Endothelial cell of umbilical vein (primary cell): ENCODE measurements at regions not wholly inside any gene's neighbourhood (a gene's known extent, or its start where the extent isn't known, plus 50 kb on each side); places are given as distances from the start of the nearest gene placed in this dataset.

Experiments used
- CTCF ChIP-seq, 2 donors: IDR thresholded peaks; 1 replicate in 1 of 2; 2 replicates in 1 of 2; pipeline ENCODE4 v1.5.1; 2011; ENCODE audit warnings: low read length in 2 of 2, mild to moderate bottlenecking in 2 of 2, moderate library complexity in 2 of 2, control low read depth in 1 of 2, inconsistent platforms in 1 of 2, low read depth in 1 of 2; ENCODE audit not compliant: insufficient read depth in 1 of 2; ENCODE audit errors: extremely low read depth in 1 of 2
- FOS ChIP-seq: IDR thresholded peaks from 2 replicates; pipeline ENCODE4 v1.6.1; 2011; ENCODE audit warnings: mild to moderate bottlenecking, low read length, moderate library complexity, borderline replicate concordance; ENCODE audit not compliant: insufficient read depth
- MAX ChIP-seq: IDR thresholded peaks from 2 replicates; pipeline ENCODE4 v1.6.1; 2011; ENCODE audit not compliant: insufficient read depth, insufficient read length
- POLR2AphosphoS5 ChIP-seq: IDR thresholded peaks from 2 replicates; pipeline ENCODE4 v1.6.1; 2012; ENCODE audit warnings: low read depth, mild to moderate bottlenecking, control low read depth, low read length, moderate library complexity; ENCODE audit not compliant: insufficient read depth

- no peak for TF ChIP-seq CTCF (IDR thresholded peaks at IDR 0.05; ENCODE audit: extremely low read depth in 1 of 2, insufficient read depth in 1 of 2, low read depth in 1 of 2, low read length in 2 of 2)
- TF ChIP-seq MAX = no peak
- TF ChIP-seq POLR2AphosphoS5 = no peak
- TF ChIP-seq FOS = no peak
Measured at GRCh38 chrX:25198253-25198652, 182.5 kb upstream of the ARX start.
